ENCODE measurements at regions not wholly inside any gene's neighbourhood (a gene's known extent, or its start where the extent isn't known, plus 50 kb on each side); places are given as distances from the start of the nearest gene placed in this dataset.

DNA sequence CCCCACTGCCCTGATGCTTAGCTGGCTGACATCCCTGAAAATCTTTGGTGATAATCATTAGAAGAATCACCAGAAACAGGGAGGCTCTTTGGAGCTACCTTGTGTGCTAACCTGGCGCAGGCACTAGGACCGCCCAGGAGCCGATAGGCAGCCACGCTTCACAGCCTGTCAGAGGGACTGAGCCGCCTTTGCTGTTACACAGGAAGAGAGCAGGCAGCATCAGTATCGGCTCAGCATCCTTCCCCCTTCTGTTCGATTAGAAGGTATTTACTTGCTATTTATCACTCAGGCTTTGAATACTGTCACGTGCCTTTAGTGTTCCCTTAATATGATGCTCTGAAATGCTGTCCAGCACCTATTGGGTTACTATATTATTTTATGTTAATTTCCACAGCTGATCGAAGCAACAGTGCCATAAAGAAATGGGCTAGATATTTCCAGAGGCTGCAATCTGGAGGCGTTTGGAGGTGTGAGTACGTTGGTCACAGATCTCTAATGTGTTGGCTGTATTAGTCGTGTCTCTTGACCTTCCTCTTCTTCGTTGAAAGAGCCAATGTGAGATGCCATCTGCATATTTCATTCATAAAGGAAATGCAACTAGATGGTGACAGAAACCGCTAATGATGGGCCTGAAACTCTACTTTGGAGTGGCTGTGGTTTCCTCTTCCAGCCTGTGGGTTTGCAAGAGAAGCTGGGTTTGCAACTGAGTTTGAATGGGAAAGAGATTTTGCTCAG, 110.4 kb upstream of the RAB27B start:
- no peak for FAIRE-seq

DNA sequence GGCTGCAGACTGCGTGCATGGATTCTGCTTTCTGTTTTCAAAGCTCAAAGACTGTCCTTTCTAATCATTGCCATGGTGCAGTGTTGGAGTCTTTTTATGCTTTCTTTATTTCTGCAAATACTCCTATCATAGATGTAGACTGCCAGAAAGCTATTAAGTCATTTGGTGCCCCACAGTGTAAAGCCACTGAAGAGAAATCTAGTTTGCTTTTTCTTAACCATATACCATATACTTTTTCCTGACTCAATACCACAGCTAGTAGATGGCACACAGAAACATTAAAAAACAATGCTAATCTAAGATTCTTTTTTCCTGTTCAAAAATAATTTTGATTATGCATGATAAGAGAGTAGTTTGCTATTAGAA, 109.9 kb upstream of the RAB27B start:
- FAIRE-seq = no peak

DNA sequence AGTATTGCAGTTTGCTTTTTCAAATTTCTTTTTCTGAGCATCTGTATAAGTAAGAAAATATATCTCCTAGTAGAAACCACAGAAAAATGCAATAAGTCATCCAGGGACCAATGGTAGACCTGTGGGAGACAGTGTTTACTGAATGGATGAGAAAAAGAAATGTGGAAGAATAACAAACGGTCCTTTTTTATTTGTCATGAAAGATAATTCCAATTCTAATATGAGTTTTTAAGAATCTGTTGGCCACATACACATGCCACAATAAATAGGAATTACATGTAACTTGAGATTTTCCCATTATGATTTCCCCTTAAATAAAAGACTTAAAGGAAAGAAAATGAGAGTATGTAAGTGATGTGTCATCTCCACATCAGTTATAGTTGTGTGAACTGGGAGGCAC, 107.7 kb upstream of the RAB27B start:
- no peak for FAIRE-seq

DNA sequence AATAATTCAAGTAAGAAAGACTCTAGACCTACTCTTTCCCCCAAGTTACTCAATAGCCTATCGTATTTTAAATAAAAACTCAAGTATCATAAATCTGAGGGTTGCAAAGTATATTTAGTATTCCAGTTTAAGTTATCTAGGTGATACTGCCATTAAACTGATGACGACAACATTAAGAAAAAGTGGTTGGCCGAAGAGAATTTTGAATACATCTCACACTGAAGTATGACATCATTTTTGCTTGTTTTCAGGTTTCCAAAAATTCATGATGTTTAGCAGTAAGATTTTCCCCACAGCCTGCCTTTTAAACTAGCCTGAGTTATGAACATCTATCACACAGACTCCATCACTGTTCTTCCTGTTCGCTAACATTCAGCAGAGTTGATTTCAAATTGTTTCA, 102.1 kb upstream of the RAB27B start:
- FAIRE-seq = no peak

DNA sequence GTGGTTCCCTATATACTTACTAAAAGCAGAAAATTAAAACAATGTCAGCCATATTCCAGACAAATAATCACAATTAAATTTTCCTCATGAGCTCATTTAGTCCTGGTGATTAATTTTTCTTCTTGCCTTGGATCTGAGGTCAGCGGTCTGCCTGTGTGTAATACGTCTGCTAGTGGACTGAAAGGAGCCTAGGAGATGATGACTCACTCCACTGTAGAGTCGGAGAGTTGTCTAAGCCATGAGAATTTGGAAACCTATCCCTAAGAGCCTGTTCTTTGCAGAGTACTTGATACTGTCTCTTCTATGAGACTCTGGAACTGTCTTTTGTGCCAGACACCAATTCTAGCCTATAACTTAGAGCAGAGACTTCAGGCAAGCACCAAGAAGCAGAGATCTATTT, 94.2 kb upstream of the RAB27B start:
- FAIRE-seq = no peak

DNA sequence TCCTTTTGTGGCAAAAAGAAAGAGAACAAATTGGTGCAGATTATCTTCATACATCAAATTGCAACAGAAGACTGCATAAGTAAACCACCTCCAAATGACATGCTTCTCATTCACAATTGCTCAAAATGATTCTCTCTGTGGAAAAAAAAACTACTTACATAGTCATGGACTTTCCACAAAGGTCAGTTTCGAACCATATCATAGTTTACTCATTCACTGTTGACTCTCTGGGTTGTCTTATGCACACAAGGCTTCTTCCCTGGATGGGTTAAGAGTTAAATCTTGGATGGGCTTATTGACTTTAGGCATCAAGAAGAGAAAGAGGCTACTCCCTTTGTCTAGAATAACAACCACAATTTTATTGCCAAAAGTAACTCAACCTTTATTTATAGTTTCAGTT, 91.3 kb upstream of the RAB27B start:
- no peak for FAIRE-seq

DNA sequence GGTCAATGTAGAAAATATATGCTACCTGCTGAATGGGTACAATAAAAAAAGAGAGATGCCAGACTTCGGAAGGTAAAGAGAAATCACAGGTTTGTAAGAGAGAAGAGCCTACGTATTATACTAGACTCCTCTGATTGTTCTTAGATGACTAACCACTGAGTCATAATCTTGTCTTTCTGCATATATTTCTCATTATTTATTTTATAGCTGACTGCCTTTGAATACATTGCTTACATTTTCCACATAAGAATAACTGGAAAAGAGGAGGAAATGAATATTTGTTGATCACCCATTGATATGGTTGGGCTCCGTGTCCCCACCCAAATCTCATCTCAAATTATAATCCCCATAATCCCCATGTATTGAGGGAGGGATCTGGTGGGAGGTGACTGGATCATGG, 90.3 kb upstream of the RAB27B start:
- no peak for FAIRE-seq

DNA sequence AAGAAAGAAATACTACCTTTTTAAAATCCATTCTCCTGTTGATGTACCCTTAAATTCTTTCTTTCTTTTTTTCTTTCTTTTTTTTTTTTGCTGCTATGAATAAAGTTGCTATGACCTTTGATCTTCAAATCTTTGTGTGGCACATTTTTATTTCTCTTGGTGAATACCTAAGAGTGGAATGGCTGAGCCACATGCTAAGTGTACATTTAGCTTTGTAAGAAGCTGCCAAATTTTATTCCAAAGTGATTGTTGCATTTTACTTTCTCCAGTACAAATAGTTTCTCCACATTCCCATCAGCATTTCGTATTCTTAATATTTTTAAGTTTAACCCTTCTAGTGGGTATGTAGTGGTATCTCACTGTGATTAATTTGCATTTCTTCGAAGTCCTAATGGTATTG, 88.8 kb upstream of the RAB27B start:
- no peak for FAIRE-seq

DNA sequence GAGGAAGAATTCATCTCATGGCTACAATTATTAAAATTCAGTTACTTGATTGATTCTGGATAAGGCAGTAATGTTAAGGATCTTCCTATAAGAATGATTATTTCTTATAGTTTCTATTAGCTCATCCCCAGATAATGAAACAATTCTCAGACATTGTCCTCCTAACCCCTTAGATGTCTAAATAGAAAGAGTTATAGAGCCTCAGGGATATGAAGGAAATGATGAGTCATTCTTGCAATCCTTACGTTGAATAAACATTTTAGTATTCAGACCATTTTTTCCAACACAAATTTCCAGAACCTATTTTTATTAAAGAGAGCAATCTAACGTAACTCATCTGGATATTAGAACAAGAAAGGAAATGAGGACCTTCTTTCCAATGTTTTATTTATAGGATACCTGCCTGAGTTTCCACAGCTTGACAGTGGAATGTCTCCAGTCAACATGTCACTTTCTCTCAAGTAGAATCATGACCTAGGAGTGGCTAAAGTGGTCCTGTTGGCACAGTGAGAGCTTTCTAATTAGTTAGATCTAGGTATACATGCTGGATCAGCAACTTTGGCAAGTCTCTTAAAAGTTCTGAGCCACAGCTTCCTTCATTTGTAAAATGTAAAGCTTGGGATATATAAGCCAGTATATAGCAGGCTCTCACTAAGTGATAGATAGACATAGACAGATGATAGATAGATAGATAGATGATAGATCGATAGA, 88.0 kb upstream of the RAB27B start:
- FAIRE-seq = no peak

DNA sequence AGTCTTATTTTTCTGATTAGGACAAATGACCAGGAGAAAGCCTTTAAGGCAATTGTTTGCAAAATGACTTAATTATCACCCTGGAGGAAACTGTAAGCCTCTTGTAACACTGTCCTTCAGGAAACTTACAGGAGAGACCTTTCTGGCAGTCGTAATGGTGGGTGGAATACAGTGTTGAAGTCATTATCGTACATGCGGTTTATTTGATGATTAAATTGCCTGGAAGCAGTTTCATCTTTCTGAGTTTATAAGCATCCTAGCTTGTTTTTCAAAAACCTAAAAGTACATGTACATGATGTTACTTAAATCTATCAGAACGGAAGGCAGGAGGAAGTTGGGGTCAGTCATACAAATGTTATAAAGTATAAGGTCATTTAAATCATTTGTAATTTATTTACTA, 86.2 kb upstream of the RAB27B start:
- no peak for FAIRE-seq

DNA sequence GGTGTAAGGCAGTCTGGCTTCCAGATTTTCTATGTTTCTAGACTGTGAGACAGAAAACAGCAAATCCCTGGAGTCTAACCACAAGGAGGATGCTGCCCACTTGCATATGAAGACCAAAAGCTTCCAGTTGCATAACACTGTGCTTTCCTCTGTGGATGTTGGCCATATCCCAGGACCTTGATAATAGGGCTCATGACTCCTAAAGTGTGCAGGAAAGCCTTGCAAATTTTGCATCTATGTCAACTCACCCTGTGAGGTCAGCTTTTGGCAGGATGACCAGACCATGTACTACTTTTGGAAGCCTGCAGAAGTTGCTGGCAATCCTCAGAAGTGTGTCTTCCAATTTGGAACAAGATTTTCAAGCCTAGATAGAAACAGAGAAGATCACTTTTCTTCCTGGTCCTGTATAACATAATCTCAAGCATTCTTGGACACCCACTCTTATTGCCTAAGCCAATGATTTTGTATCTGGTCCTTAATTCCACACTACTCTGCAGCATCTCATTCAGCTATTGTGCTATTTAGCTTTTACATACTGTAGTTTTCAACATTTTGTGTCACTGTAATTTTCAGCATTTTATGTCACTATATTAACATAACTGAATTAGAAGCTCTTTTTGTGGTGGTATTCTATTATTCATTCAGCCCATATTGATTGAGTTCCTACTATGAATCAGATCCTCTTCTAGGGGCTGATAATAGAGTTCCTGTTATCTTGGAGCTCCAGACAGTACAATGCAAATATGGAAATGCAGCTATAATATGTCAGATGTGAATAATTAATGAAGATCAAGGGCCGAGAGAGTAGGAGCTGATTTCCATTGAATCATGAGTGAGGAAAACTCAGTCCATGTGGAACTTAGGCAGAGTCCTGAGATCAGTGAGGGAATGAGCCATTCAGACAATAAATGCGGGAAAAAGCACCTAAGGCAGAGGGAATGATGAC, 85.3 kb upstream of the RAB27B start:
- no peak for FAIRE-seq

DNA sequence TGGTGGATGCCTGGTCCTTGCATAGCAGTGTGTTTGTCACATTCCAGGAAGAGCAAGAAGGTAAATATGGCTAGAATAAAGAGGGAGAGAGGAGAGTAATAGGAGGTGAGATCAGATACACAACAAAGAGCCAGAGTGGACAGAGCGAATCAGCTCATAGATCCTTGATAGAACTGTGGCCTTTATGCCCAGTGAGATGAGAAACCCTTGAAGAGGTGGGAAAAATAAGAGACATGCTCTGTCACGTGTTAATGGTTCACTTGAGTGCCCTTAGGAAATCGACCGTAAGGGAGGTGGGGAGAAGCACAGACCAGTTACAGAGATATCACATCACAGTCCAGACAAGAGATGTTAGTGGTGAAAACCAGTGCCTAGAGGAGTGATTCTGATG, 84.7 kb upstream of the RAB27B start:
- no peak for FAIRE-seq

DNA sequence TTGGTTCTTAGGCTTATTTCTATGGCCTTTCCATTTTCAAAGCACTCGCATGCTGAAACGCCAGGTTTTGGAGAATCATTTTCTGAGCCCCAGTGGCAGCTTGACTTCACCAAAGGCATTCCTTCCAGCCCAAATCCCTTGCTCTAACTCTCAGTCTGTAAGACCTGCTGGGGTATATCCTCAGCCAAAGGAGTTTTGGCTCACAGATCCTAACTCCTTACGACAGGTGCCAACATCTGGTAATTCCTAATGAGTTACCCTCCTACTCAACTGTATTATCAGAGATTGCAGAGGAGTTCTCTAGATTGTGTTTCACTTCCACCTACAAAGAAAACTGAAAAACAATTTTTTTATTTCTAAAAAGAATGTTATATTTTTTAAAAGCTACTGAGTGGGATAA, 79.0 kb upstream of the RAB27B start:
- FAIRE-seq = no peak

DNA sequence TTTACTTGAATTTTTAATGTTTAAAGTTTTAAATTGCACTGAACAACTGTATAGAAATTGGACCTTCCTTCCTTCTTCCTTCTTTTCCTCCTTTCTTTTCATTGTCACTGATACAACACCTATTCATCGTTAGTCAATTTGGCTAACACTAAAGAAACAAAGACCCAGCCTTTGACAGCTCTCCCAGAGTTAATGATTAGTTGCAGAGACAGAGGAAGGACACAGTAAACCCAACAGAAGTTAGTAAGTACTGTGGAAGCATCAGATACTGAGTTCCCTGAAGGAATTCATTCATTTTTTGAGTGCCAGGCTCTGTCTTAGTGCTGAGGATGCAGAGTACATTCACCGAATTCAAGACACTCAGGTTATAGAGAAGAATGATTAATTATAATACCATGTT, 77.9 kb upstream of the RAB27B start:
- no peak for FAIRE-seq

DNA sequence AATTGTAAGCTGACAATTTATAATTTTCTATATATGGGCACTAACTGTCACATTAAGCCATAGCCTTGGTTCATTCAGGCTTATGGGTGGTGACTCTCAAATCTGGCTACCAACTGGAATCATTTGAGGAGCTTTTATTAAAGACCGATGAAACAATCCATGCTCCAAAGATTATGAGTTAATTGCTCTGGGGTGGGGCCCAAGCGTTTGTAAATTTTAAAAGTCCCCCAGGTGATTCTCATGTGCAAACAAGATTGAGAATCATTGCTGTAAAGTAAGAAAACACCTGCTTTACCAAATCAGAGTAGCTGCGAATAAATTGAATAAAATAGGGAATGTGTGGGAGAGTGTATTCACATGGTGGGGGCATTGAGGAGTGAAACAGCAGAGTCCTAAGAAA, 76.1 kb upstream of the RAB27B start:
- FAIRE-seq = no peak

DNA sequence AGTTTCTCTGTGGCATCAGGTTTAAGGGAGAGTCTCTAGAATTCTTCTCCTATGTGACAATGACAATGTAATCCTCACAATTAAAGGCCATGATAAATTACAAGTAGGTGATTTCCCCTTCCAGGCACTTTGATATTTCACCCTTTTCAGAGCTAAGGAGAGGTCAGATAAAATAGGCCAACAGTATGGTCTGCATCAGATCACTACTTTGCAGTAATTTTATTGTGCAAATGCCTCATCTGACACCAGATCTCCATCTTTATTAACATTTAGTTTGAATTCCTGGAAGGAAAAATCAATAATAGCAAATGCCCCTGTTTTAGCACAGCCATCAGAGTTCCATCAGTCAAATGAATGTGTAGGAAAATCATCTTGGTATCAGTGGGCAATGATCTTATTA, 72.8 kb upstream of the RAB27B start:
- FAIRE-seq = no peak

DNA sequence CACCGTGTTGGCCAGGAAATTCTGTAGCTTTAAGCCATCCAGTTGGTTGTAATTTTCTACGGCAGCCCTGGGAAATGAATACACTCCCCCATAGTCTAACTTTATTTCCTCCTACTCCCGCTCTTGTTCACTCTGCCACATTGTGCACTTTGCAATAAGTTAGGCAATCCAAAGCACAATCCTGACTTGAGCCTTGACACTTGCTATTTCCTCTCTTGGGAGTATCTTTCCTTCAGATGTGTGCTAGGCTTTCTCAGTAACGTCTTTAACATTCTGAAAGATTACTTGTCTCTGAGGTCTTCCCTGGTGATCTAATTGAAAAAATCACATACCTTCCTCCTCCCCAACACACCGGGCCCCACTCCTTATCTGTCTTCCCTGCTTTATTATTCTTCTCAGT, 65.9 kb upstream of the RAB27B start:
- no peak for FAIRE-seq

DNA sequence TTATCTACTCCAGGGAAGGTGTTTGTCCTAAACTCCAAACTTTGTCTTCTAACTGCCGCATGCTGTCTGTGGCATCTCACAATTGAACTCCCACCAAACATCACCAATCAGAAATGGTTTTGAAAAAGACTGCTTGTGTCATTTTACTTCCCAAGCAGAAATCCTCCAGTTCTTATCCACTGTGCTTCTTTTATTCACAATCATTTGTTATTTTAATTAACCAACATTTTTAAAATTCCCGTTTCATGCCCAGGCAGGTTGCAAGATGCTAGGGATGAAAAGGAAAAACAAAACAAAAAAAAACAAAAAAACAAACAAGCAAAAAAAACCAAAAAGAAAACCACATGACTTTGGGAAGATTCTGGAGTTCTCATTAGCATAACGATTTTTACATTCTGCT, 63.5 kb upstream of the RAB27B start:
- no peak for FAIRE-seq

DNA sequence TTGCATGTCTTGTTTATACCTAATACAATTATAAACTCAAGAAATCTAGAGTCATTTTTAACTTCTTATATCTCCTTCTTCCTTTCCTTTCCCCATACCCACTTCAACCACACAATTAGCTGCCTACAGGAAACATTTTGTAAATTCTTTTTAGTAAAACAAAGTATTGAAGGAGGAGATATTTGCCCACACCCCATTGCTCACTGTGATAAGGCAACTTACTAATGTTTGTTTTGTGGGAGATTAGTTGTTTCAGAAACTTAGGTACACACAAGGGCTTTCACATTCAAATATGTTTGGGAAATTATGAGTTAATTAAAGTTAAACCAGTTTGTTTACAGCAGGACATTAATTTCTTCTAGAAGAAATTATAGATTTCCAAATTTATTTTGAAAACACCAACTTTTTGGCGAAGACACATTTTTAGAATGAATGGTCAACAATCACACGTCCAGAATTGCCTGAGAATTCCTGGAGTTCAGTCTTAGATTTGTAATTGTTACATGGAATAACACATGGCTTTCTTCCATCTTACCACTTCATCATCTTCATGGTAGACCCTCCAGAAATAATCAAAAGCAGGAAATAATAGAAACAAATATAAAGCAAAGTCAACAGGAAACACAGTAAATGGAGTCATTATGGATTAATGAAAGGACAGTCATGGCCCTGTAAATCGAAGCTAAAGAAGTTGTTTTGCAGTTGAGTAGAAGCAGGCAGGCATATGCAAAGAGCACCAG, 62.5 kb upstream of the RAB27B start:
- peak; percentile 43 for FAIRE-seq

DNA sequence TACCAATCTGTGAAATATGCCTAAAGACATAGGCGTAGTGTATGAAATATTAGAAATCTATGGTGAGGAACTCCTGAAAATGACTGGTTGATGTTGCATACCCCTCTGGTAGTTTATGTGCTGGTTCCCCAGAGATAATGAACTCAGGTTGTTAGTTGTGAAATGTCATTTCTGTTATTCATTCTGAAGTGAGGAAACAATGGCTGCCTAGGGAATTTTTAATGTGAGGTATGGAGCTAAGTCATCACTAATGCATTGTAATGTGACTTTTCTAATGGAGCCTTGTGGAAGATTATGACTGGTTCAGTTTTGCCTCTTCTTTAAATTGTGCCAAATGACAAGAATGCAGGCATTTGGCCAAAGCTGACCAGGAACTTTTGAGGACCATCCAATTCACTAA, 61.6 kb upstream of the RAB27B start:
- FAIRE-seq = no peak

DNA sequence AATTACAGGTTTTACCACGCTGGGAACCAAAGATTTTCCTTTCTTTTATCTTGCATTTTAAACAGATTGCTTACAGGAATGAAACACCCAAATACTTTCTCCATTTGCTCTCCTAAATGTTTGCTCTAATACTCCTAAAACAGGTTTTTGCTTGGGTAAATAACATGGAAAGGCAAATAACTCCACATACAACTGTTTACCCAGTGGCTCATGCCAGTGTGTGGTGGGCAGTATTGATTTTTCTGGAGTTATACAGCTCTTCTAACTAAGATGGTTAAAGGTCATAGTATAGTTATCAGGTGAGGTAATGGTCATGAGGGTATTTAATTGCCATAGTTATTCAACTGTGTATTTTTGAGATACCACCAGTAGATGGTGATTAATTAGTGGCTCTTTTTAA, 61.2 kb upstream of the RAB27B start:
- FAIRE-seq = no peak

DNA sequence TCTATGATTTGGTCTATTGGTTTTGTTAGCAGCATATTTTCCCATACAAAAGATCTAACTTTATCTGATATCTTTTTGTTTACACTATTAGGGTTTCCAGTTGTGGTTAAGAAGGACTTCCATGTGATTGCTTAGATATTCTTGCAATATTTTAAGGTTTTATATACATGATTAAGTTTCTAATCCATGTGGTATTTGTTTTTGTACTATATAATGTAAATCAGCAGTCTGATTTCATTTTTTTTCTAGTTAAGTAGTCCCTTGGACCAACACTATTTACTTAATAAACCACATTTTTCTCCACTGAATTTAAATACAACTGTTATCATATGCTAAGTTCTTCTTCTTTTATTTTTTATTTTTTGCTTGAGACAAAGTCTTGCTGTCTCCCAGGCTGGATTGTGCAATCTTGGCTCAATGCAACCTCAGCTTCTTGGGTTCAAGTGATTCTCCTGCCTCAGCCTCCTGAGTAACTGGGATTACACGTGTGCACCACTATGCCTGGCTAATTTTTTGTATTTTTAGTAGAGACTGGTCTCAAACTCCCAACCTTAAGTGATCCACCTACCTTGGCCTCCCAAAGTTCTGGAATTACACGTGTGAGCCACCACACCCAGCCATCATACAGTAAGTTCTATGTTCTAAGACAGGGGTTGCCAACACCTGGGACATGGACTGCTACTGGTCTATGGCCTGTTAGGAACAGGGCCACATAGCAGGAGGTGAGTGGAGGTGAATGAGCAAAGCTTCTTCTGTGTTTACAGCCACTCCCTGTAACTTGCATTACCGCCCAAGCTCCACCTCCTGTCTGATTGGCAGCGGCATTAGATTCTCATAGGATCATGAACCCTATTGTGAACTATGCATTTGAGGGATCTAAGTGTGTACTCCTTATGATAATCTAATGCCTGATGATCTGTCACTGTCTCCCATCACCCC, 58.5 kb upstream of the RAB27B start:
- FAIRE-seq = no peak
